ENCODE measurements at regions not wholly inside any gene's neighbourhood (a gene's known extent, or its start where the extent isn't known, plus 50 kb on each side); places are given as distances from the start of the nearest gene placed in this dataset.

DNA sequence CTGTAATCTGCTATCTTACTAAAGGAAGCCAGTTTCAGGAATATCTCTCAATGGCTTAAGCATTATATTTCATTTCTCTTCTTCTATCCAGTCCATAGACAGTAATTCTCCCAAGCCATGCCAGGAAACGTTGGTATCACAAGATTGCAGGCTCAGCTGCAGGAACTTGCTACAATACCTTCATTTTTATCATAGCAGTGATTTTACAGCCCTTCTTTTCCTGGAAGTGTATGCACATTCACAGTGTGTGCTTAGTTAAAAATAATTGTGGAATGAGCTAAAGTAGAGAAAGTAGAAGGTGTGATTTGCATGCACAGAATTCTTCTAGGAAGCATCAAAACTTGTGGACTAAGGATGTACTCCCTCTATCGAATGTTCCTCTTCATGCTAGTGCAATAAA lies 647.2 kb upstream of the PTBP2 start:
- TF ChIP-seq, protein P1, sequence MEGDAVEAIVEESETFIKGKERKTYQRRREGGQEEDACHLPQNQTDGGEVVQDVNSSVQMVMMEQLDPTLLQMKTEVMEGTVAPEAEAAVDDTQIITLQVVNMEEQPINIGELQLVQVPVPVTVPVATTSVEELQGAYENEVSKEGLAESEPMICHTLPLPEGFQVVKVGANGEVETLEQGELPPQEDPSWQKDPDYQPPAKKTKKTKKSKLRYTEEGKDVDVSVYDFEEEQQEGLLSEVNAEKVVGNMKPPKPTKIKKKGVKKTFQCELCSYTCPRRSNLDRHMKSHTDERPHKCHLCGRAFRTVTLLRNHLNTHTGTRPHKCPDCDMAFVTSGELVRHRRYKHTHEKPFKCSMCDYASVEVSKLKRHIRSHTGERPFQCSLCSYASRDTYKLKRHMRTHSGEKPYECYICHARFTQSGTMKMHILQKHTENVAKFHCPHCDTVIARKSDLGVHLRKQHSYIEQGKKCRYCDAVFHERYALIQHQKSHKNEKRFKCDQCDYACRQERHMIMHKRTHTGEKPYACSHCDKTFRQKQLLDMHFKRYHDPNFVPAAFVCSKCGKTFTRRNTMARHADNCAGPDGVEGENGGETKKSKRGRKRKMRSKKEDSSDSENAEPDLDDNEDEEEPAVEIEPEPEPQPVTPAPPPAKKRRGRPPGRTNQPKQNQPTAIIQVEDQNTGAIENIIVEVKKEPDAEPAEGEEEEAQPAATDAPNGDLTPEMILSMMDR (IDR thresholded peaks at IDR 0.05) = no peak
- no peak for TF ChIP-seq POLR2A (IDR thresholded peaks at IDR 0.05)

Measured in thyroid gland (tissue), 4 donors.